GM12878 (cell line): ENCODE measurements at regions not wholly inside any gene's neighbourhood (a gene's known extent, or its start where the extent isn't known, plus 50 kb on each side); places are given as distances from the start of the nearest gene placed in this dataset.

Experiments
- BRCA1 ChIP-seq: IDR thresholded peaks from 2 replicates; pipeline ENCODE4 v1.6.1; 2011; ENCODE audit warnings: low read depth, low read length, improper control_type of control experiment
- E2F4 ChIP-seq: IDR thresholded peaks from 2 replicates; pipeline ENCODE4 v1.6.1; 2012; ENCODE audit warnings: low read depth, low read length, improper control_type of control experiment
- FOS ChIP-seq: IDR thresholded peaks from 3 replicates; pipeline ENCODE4 v1.6.1; 2011; ENCODE audit warnings: borderline replicate concordance; ENCODE audit not compliant: insufficient read length; ENCODE audit errors: extremely low read depth
- IKZF1 ChIP-seq: fragments of 450-650 bp; conservative IDR thresholded peaks from 2 replicates; pipeline ENCODE4 v1.6.1; 2017; ENCODE audit warnings: antibody characterized with exemption, mild to moderate bottlenecking
- IKZF2 ChIP-seq, 2 experiments: fragments of 450-650 bp; IDR thresholded peaks; 2 replicates each; pipeline ENCODE4 v1.6.1; 2017; ENCODE audit warnings: mild to moderate bottlenecking in 2 of 2, moderate library complexity in 2 of 2
- JUNB ChIP-seq: IDR thresholded peaks from 2 replicates; pipeline ENCODE4 v1.6.1; 2016; ENCODE audit warnings: antibody characterized with exemption, mild to moderate bottlenecking
- MEF2A ChIP-seq: IDR thresholded peaks from 2 replicates; pipeline ENCODE4 v1.6.1; 2011; ENCODE audit warnings: low read depth, mild to moderate bottlenecking, low read length, moderate library complexity; ENCODE audit not compliant: insufficient read depth
- PBX3 ChIP-seq: IDR thresholded peaks from 2 replicates; pipeline ENCODE4 v1.6.1; 2011; ENCODE audit warnings: mild to moderate bottlenecking, low read depth, low read length, moderate library complexity; ENCODE audit not compliant: insufficient replicate concordance
- RBBP5 ChIP-seq: fragments of 200-600 bp; sonication (generic); conservative IDR thresholded peaks from 2 replicates; pipeline ENCODE4 v1.6.1; 2016
- RELB ChIP-seq: fragments of 450-650 bp; IDR thresholded peaks from 2 replicates; pipeline ENCODE4 v1.6.1; 2017; ENCODE audit warnings: low read depth, mild to moderate bottlenecking, moderate library complexity
- RUNX3 ChIP-seq: IDR thresholded peaks from 2 replicates; pipeline ENCODE4 v1.6.1; 2012; ENCODE audit warnings: low read length, inconsistent platforms
- SMAD1 ChIP-seq: fragments of 450-650 bp; IDR thresholded peaks from 2 replicates; pipeline ENCODE4 v1.6.1; 2018; ENCODE audit warnings: mild to moderate bottlenecking, low read depth; ENCODE audit not compliant: partially characterized antibody
- SREBF1 ChIP-seq: IDR thresholded peaks from 2 replicates; pipeline ENCODE4 v1.6.1; 2012; ENCODE audit warnings: mild to moderate bottlenecking, low read length
- STAT1 ChIP-seq: fragments of 450-650 bp; conservative IDR thresholded peaks from 2 replicates; pipeline ENCODE4 v1.6.1; 2014; ENCODE audit warnings: antibody characterized with exemption, mild to moderate bottlenecking
- TCF3 ChIP-seq: IDR thresholded peaks from 2 replicates; pipeline ENCODE4 v1.6.1; 2012; ENCODE audit warnings: low read depth, mild to moderate bottlenecking, low read length, borderline replicate concordance; ENCODE audit not compliant: insufficient read depth
- USF2 ChIP-seq: IDR thresholded peaks from 2 replicates; pipeline ENCODE4 v1.6.1; 2011; ENCODE audit warnings: low read depth, low read length, improper control_type of control experiment, borderline replicate concordance
- ZNF217 ChIP-seq: fragments of 450-650 bp; IDR thresholded peaks from 2 replicates; pipeline ENCODE4 v1.6.1; 2017; ENCODE audit warnings: antibody characterized with exemption, mild to moderate bottlenecking
- ZZZ3 ChIP-seq: IDR thresholded peaks from 2 replicates; pipeline ENCODE4 v1.6.1; 2011; ENCODE audit warnings: low read depth; ENCODE audit not compliant: control insufficient read depth, insufficient read length
- TF ChIP-seq, protein P1 (sequence below): IDR thresholded peaks from 2 replicates; pipeline ENCODE4 v1.6.1; 2012; ENCODE audit warnings: mild to moderate bottlenecking, low read depth, low read length
- TF ChIP-seq, protein P2 (sequence below): IDR thresholded peaks from 2 replicates; pipeline ENCODE4 v1.6.1; 2011; ENCODE audit warnings: borderline replicate concordance, low read depth, mild to moderate bottlenecking, moderate library complexity, low read length; ENCODE audit not compliant: insufficient read depth, poor library complexity, severe bottlenecking

- TF ChIP-seq STAT1 (no peak), IKZF1 (no peak; the same call in 1 of the 2 replicates), MEF2A (no peak), ZNF217 (no peak), BRCA1 (no peak), JUNB (no peak), RBBP5 (no peak), RELB (no peak; the same call in 1 of the 2 replicates), FOS (no peak), SREBF1 (no peak), ZZZ3 (no peak), RUNX3 (no peak), IKZF2 (IDR thresholded peaks at IDR 0.05) (0 out of 4 replicates have a peak, but pooled peaks of 1 of the 2 experiments have one; percentile 36), PBX3 (no peak), SMAD1 (no peak), USF2 (no peak), TCF3 (no peak), E2F4 (no peak)
- TF ChIP-seq, protein P1, sequence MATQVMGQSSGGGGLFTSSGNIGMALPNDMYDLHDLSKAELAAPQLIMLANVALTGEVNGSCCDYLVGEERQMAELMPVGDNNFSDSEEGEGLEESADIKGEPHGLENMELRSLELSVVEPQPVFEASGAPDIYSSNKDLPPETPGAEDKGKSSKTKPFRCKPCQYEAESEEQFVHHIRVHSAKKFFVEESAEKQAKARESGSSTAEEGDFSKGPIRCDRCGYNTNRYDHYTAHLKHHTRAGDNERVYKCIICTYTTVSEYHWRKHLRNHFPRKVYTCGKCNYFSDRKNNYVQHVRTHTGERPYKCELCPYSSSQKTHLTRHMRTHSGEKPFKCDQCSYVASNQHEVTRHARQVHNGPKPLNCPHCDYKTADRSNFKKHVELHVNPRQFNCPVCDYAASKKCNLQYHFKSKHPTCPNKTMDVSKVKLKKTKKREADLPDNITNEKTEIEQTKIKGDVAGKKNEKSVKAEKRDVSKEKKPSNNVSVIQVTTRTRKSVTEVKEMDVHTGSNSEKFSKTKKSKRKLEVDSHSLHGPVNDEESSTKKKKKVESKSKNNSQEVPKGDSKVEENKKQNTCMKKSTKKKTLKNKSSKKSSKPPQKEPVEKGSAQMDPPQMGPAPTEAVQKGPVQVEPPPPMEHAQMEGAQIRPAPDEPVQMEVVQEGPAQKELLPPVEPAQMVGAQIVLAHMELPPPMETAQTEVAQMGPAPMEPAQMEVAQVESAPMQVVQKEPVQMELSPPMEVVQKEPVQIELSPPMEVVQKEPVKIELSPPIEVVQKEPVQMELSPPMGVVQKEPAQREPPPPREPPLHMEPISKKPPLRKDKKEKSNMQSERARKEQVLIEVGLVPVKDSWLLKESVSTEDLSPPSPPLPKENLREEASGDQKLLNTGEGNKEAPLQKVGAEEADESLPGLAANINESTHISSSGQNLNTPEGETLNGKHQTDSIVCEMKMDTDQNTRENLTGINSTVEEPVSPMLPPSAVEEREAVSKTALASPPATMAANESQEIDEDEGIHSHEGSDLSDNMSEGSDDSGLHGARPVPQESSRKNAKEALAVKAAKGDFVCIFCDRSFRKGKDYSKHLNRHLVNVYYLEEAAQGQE, result no peak
- TF ChIP-seq, protein P2, sequence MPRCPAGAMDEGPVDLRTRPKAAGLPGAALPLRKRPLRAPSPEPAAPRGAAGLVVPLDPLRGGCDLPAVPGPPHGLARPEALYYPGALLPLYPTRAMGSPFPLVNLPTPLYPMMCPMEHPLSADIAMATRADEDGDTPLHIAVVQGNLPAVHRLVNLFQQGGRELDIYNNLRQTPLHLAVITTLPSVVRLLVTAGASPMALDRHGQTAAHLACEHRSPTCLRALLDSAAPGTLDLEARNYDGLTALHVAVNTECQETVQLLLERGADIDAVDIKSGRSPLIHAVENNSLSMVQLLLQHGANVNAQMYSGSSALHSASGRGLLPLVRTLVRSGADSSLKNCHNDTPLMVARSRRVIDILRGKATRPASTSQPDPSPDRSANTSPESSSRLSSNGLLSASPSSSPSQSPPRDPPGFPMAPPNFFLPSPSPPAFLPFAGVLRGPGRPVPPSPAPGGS, result no peak
Observed at GRCh38 chr1:9181176-9181906, 52.4 kb upstream of the GPR157 start (continued).
